Smooth muscle cell (in vitro differentiated cells): ENCODE measurements at regions not wholly inside any gene's neighbourhood (a gene's known extent, or its start where the extent isn't known, plus 50 kb on each side); places are given as distances from the start of the nearest gene placed in this dataset.
A peak's percentile ranks its signal among the peaks of the same experiment; 100 is the strongest.

ENCODE experiments used
- DNase-seq: peaks from one replicate; lab custom pipeline; 2025; ENCODE audit not compliant: unreplicated experiment; lab: John Stamatoyannopoulos, UW
- H2AFZ ChIP-seq: fragments of 200-600 bp; sonication (generic); 2 replicates; pipeline ENCODE4 v1.6.0; 2016; ENCODE audit warnings: antibody characterized with exemption, low read depth, mild to moderate bottlenecking
- H3F3A ChIP-seq: fragments of 200-600 bp; sonication (generic); 2 replicates; pipeline ENCODE4 v1.6.0; 2017; ENCODE audit warnings: antibody characterized with exemption, low read depth
- H3K27ac ChIP-seq: fragments of 200-600 bp; sonication (generic); 2 replicates; pipeline ENCODE4 v1.5.1; 2016; ENCODE audit warnings: low read depth, mild to moderate bottlenecking
- H3K27me3 ChIP-seq: fragments of 200-600 bp; sonication (generic); 2 replicates; pipeline ENCODE4 v1.6.1; 2016; ENCODE audit warnings: low read depth, mild to moderate bottlenecking
- H3K36me3 ChIP-seq: fragments of 200-600 bp; sonication (generic); 2 replicates; pipeline ENCODE4 v1.5.1; 2016; ENCODE audit warnings: low read depth
- H3K4me1 ChIP-seq: fragments of 200-600 bp; sonication (generic); 2 replicates; pipeline ENCODE4 v1.5.1; 2016; ENCODE audit warnings: low read depth
- H3K4me2 ChIP-seq: fragments of 200-600 bp; sonication (generic); 2 replicates; pipeline ENCODE4 v1.6.0; 2016; ENCODE audit warnings: mild to moderate bottlenecking
- H3K4me3 ChIP-seq: fragments of 200-600 bp; sonication (generic); 2 replicates; pipeline ENCODE4 v1.5.1; 2016; ENCODE audit warnings: mild to moderate bottlenecking
- H3K79me2 ChIP-seq: fragments of 200-600 bp; sonication (generic); 2 replicates; pipeline ENCODE4 v1.6.0; 2016; ENCODE audit warnings: low read depth, mild to moderate bottlenecking
- H3K9ac ChIP-seq: fragments of 200-600 bp; sonication (generic); 2 replicates; pipeline ENCODE4 v1.6.0; 2016; ENCODE audit warnings: low read depth
- H3K9me3 ChIP-seq: fragments of 200-600 bp; sonication (generic); replicated peaks from 2 replicates; pipeline ENCODE4 v1.5.1; 2016; ENCODE audit warnings: low read depth
- H4K20me1 ChIP-seq: fragments of 200-600 bp; sonication (generic); 2 replicates; pipeline ENCODE4 v1.6.0; 2016; ENCODE audit warnings: low read depth
- WGBS: methylation state at CpG from one replicate; pipeline ENCODE4 v1.1.7; 2016; ENCODE audit warnings: low lambda C conversion rate; 5-methylcytosine and 5-hydroxymethylcytosine counted together
- TF ChIP-seq, protein P1 (sequence below): fragments of 200-600 bp; sonication (generic); IDR thresholded peaks from 2 replicates; pipeline ENCODE4 v1.5.1; 2017; ENCODE audit warnings: borderline replicate concordance, mild to moderate bottlenecking, antibody characterized with exemption; ENCODE audit not compliant: insufficient read depth, poor library complexity, severe bottlenecking

DNA sequence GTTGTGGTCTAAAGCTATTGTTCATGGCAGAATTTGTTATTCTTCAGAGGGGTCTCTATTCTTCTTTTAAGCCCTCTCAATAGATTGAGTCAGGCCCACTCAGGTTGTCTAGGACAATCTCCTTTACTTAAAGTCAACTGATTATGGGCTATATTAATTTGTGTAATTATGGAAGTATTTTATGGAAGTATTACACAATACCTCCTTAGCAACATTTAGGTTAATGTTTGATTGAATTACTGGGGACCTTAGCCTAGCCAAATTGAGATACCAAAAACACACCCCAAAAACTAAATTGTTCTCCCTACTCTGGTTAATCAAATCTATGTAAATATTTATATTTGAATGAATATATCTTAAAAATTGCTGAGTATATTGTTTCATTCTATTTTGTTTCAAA, 347.1 kb upstream of the GRIN3A start:
- Histone ChIP-seq H3K4me2 (no peak overlapping the region), H3K4me1 (no peaks in the 10 kb centered on the region), H4K20me1 (no peaks in the 10 kb centered on the region), H3K9ac (no peak overlapping the region), H3K36me3 (no peaks in the 10 kb centered on the region), H3K79me2 (no peaks in the 10 kb centered on the region), H3F3A (no peaks in the 10 kb centered on the region), H2AFZ (no peak overlapping the region), H3K9me3 (no peaks in the 10 kb centered on the region), H3K27me3 (no peaks in the 10 kb centered on the region), H3K4me3 (no peak overlapping the region), H3K27ac (no peak overlapping the region)
- no peak for DNase-seq
- TF ChIP-seq, protein P1, sequence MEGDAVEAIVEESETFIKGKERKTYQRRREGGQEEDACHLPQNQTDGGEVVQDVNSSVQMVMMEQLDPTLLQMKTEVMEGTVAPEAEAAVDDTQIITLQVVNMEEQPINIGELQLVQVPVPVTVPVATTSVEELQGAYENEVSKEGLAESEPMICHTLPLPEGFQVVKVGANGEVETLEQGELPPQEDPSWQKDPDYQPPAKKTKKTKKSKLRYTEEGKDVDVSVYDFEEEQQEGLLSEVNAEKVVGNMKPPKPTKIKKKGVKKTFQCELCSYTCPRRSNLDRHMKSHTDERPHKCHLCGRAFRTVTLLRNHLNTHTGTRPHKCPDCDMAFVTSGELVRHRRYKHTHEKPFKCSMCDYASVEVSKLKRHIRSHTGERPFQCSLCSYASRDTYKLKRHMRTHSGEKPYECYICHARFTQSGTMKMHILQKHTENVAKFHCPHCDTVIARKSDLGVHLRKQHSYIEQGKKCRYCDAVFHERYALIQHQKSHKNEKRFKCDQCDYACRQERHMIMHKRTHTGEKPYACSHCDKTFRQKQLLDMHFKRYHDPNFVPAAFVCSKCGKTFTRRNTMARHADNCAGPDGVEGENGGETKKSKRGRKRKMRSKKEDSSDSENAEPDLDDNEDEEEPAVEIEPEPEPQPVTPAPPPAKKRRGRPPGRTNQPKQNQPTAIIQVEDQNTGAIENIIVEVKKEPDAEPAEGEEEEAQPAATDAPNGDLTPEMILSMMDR, result no peak

DNA sequence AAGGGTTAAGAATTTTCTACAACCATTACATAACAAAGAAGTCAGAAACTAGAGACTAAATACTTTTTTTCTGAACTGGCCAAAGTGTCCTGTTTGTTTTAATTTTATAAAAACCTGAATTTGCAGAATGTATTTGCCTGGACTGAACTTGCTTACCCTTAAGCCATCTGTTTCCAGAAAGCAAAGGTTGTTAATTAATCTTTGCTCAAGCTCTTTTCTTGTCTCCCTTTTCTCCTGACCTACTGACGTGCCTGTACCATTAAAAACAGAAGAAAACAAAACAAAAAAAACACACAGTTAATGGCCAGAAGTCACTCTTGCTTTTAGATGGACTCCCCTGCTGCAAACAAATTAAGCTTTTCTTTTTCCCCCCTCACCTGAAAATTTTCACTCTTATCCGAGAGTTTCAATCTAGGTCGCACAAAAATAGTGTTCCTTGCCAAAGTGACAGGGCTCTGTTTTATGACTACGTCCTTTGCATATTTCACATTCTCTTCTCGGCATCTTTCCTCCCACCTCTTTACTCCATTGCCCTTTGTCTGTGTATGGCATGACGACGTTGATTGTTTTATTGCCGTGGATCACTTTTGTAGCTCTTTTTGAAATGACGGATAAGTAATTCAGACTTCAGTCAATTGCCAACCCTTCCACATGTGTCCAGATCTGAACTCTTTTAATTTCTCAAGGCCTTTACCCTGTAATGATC, 333.8 kb upstream of the GRIN3A start:
- H3K9ac ChIP-seq, result no peak overlapping the region
- no peaks in the 10 kb centered on the region for H3K27me3 ChIP-seq
- no peaks in the 10 kb centered on the region for H3K4me1 ChIP-seq
- H3K27ac ChIP-seq, result no peak overlapping the region
- WGBS, result 60% methylated on average over 9 of the region's 9 CpGs
- no peak overlapping the region for H2AFZ ChIP-seq
- no peaks in the 10 kb centered on the region for H3K36me3 ChIP-seq
- H3K4me2 ChIP-seq, result no peak overlapping the region
- H3K4me3 ChIP-seq, result no peak overlapping the region
- no peaks in the 10 kb centered on the region for H3K9me3 ChIP-seq
- H3K79me2 ChIP-seq, result no peaks in the 10 kb centered on the region
- no peaks in the 10 kb centered on the region for H3F3A ChIP-seq
- no peak for DNase-seq
- TF ChIP-seq, protein P1, result no peak
- H4K20me1 ChIP-seq, result no peaks in the 10 kb centered on the region

DNA sequence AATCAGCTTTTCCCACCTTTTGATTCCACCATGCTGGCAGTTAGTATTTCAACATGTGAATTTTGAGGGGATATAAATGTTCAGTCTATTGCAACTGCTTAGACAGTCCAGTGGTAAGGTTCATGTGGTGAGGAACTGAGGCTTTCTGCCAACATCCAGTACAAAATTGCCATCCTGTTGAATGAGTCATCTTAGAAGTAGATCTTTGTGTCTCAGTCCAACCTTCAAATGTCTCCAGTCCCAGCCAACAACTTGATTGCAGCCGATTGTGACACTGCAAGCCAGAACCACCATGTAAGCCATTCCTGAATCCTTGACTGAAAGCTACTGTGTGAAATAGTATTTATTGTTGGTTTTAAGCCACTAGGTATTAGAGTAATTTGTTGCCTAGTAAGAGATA, 331.5 kb upstream of the GRIN3A start:
- 73% methylated on average over 1 of the region's 1 CpG for WGBS
- Histone ChIP-seq H4K20me1 (no peaks in the 10 kb centered on the region), H3K79me2 (no peaks in the 10 kb centered on the region), H3K27me3 (no peaks in the 10 kb centered on the region), H3K36me3 (no peaks in the 10 kb centered on the region), H3F3A (no peaks in the 10 kb centered on the region), H3K4me2 (no peak overlapping the region), H3K4me1 (no peaks in the 10 kb centered on the region), H3K4me3 (no peak overlapping the region), H3K27ac (no peak overlapping the region), H3K9ac (no peak overlapping the region), H2AFZ (no peak overlapping the region), H3K9me3 (no peaks in the 10 kb centered on the region)
- DNase-seq, result no peak
- TF ChIP-seq, protein P1, result no peak

DNA sequence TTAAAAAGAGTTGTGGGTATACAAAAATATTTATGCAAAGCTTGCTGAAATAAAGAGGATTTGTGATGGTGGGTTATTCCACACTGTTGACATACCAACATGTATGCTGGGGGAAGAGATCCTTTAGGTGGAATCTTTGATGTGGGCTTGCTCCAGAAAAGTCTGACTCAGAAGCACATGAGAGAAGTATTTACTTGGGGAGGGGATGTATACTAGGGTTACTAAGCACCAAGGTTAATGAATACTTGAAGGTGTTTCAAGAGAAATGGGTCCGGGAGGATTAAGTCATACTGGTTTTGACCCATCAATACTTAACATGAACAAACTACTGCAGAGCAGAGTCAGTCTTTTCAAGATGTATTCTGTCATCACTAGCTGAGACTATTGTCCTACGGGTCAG, 316.4 kb upstream of the GRIN3A start:
- TF ChIP-seq, protein P1, result no peak
- Histone ChIP-seq H3K4me3 (no peak overlapping the region), H4K20me1 (no peaks in the 10 kb centered on the region), H3K27me3 (no peaks in the 10 kb centered on the region), H3K4me1 (no peaks in the 10 kb centered on the region), H3K27ac (peak overlapping the region; percentile 48), H3K9ac (no peak overlapping the region), H3K79me2 (no peaks in the 10 kb centered on the region), H3K9me3 (no peaks in the 10 kb centered on the region), H3K36me3 (no peaks in the 10 kb centered on the region), H3F3A (no peaks in the 10 kb centered on the region), H2AFZ (no peak overlapping the region), H3K4me2 (no peak overlapping the region)
- 63% methylated on average over 2 of the region's 2 CpGs for WGBS
- no peak for DNase-seq
